Ishikawa (cell line): ENCODE measurements at regions not wholly inside any gene's neighbourhood (a gene's known extent, or its start where the extent isn't known, plus 50 kb on each side); places are given as distances from the start of the nearest gene placed in this dataset.

Experiments used
- EGR1 ChIP-seq: IDR thresholded peaks from 2 replicates; pipeline ENCODE4 v1.6.1; 2012
- EP300 ChIP-seq: IDR thresholded peaks from 2 replicates; pipeline ENCODE4 v1.6.1; 2012; ENCODE audit warnings: borderline replicate concordance
- FOXM1 ChIP-seq: IDR thresholded peaks from 2 replicates; pipeline ENCODE4 v1.6.1; 2012; ENCODE audit warnings: low read depth, borderline replicate concordance
- NFIC ChIP-seq: IDR thresholded peaks from 2 replicates; pipeline ENCODE4 v1.6.1; 2012
- RAD21 ChIP-seq: IDR thresholded peaks from 2 replicates; pipeline ENCODE4 v1.6.1; 2012; ENCODE audit warnings: low read depth
- TAF1 ChIP-seq: IDR thresholded peaks from 2 replicates; pipeline ENCODE4 v1.6.1; 2012; ENCODE audit warnings: low read depth, mild to moderate bottlenecking
- TCF12 ChIP-seq: IDR thresholded peaks from 2 replicates; pipeline ENCODE4 v1.6.1; 2012; ENCODE audit warnings: low read depth
- TEAD4 ChIP-seq: IDR thresholded peaks from 2 replicates; pipeline ENCODE4 v1.6.1; 2012
- TF ChIP-seq, protein P1 (sequence below): IDR thresholded peaks from 2 replicates; pipeline ENCODE4 v1.6.1; 2012

DNA sequence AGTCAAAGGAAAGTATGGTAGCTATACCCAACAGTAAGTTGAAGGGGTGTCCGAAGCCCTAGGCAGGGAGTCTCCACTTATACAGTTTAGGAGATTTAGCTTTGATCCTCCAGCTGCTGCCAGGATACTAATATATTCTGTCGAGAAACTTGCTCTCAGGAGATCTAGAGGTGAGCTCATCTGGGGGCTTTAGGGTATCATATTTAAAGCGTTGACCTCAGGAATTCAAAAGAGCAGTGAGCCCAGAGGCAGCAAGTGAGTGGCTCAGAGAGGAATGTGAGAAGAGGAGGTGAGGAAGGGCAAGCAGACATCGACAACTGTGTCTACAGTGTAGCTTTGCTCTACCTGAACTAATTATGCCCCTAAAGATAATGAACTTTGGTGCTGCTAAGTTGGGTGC is 245.1 kb upstream of the LRTM1 start:
- TF ChIP-seq TCF12 (no peak), TAF1 (no peak), EP300 (no peak), RAD21 (no peak), FOXM1 (no peak), EGR1 (no peak), NFIC (no peak), TEAD4 (no peak)
- TF ChIP-seq, protein P1, sequence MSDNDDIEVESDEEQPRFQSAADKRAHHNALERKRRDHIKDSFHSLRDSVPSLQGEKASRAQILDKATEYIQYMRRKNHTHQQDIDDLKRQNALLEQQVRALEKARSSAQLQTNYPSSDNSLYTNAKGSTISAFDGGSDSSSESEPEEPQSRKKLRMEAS = no peak
